Stomach (tissue), 4 donors: ENCODE measurements at regions not wholly inside any gene's neighbourhood (a gene's known extent, or its start where the extent isn't known, plus 50 kb on each side); places are given as distances from the start of the nearest gene placed in this dataset.

Experiments
- CTCF ChIP-seq, 7 experiments: fragments of 450-650 bp in 4 of 7; fragments of 200-600 bp in 3 of 7; sonication (generic) in 3 of 7; IDR thresholded peaks; one replicate each; pipeline ENCODE4 v1.5.1; 2016 to 2019; ENCODE audit warnings: antibody characterized with exemption in 7 of 7, control low read depth in 2 of 7, mild to moderate bottlenecking in 1 of 7
- EP300 ChIP-seq: sonication (generic); formaldehyde crosslinking; IDR thresholded peaks from one replicate; pipeline ENCODE4 v1.6.1; 2017; ENCODE audit warnings: antibody characterized with exemption
- POLR2A ChIP-seq, 4 donors: fragments of 450-650 bp; IDR thresholded peaks; one replicate each; pipeline ENCODE4 v1.6.1; 2016; ENCODE audit warnings: antibody characterized with exemption in 4 of 4, control low read depth in 2 of 4, mild to moderate bottlenecking in 1 of 4, moderate library complexity in 1 of 4
- POLR2AphosphoS5 ChIP-seq, 3 donors: sonication (generic); formaldehyde crosslinking; IDR thresholded peaks; one replicate each; pipeline ENCODE4 v1.6.1; 2016; ENCODE audit warnings: antibody characterized with exemption in 3 of 3

GRCh38 chrX:94936722-94937121 lies 1262.7 kb downstream of the FAM133A start:
- no peak for TF ChIP-seq CTCF (IDR thresholded peaks at IDR 0.05)
- TF ChIP-seq POLR2A (IDR thresholded peaks at IDR 0.05) = no peak
- no peak for TF ChIP-seq POLR2AphosphoS5 (IDR thresholded peaks at IDR 0.05)
- TF ChIP-seq EP300 = no peak
